ENCODE measurements at regions not wholly inside any gene's neighbourhood (a gene's known extent, or its start where the extent isn't known, plus 50 kb on each side); places are given as distances from the start of the nearest gene placed in this dataset.

- DNase-seq = no peak
These were observed 86.0 kb upstream of the RAI14 start for GRCh38 chr5:34570143-34570542.

DNA sequence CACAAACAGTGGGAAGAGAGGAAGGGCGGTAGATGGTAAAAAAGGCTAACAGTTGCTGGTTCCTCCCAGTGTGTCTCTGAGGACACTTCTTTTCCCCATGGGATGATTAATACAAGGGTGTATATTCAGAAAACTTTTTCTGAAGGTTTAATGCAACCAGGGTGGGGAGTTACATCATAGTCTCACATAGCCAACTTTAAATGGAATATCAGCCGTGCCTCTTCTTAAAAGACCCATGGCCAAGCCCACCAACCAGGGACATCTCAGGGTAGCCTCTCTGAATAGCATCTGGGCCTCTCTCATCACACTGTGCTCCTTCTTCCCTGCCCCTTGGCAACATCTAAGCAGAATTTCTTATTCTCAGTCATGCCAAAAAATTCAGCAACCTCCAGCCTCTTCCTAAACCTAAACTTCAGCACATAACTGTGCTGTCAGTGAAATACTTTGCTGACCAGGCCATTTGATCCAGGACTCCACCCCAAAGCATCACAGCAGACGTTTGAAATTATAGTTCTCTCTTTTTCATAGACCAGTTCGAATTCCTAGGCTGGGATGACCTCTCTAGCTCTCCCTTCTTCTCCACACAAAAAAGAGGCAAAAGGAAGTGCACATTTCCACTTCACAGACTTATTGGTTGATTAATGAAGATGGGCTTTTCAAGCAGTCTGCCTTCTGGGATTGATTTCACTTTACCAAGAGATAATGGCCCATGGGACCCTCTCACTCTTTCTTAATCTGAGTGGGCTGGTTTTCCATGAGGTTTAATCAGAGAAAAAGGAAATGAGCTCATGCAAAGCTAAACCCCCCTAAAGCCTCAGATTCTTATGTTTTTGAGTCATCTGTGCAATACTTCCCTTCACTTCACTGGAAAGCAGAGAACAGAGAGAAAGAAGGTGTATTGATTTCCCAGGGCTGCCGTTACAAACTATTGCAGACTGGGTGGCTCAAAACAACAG is 85.1 kb upstream of the RAI14 start:
- DNase-seq = no peak

- DNase-seq = no peak
These were observed 84.5 kb upstream of the RAI14 start for GRCh38 chr5:34571677-34572041.

DNA sequence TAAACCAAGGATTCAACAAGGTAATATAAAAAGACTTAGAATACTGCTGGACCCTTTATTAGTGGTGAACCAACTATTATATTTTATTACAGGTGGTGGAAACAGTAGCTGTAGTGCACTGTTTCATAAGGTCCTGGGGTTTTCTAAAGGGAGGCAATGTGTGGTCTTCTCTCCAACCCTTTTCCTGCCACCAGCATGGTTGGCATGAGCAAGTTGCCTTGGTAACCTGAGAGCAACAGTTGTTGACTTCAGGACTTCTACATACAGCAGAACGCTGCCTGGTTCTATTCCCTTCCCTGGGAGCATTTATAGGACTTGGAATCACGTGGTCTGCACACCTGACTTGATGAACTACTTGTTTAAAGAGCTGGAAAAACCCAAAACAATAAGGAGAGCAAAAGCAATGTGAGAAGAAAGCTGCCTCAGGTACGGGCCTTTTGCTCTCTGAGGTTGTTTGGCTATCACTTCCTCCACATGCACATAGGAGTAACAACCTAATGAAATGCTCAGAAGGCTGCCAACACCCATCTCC is 81.1 kb upstream of the RAI14 start:
- no peak for DNase-seq

DNA sequence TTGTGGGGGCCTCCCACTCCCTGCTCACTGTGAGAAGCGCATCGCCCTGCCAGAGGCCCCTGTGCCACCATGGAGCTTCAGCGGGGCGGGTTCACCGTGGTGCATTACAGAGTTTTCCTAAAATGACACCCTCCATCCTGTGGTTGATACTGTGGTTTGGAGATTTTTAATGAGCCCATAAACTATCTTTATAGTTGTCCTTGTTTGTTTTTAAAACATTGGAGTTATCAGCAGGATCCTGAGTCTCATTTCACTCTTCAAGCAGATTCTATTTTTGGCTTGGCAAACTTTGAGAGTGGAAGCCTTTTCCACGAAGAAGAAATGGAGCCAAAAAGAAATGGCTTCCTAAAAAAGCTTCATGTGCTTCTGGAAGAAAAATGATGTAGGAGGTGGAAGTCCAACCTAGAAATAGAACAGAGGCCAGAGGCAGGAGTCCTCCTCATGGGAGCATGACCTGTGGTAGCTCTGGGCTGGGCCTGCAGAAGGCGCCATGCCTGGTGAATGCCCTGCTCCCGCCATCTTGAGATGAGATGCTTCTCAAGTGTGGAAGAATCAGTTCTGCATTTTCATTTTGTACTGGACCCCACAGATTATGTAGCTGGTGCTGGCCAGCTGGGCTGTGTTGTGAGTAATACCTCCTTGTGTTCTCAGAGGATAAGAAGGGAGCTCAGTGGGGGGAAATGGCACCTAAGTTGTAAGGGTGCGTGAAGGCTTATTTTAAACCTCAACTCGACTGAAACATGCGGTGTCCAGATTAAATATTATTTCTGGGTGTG is 79.0 kb upstream of the RAI14 start:
- DNase-seq = no peak

DNA sequence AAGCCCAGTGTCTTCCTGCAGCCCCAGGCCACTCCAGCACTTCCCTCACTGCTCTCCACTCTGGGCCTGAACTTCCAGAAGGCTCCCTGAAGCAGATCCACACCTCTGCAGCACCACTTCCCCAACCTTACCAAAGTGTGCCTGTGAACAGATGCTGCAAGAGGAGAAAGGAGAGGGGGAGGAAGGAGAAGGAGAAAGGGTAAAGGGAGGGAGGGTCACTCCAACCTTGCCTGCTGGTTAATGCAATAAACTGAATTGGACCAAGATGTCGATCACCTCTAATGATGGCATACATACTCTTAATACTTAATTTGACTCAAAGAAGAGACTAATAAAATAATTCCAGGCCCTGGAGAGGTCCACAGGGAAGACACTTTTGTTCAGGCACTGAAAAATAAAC is 77.2 kb upstream of the RAI14 start:
- DNase-seq = no peak

- DNase-seq = no peak
These were observed 75.1 kb upstream of the RAI14 start for GRCh38 chr5:34580983-34581382.

- DNase-seq = no peak
These were observed 73.8 kb upstream of the RAI14 start for GRCh38 chr5:34582371-34582770.

DNA sequence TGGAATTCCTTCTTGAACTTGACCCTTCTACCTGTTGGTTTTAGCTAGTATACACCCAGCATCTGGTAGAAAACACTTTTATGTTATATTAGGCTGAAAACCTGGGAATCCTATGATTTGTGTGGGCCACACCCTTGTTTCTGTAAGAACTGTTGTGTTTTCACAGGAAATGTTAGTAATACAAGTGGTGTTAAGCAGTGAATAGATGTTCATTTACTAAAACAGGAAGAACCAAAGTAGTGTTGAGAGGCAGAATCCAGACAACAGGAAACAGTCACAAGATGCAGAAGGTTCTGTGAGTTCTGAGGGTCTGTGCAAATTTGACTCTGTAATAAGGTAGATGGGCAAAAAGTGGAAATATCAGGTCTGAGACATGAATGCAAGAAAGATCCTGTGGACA is 73.0 kb upstream of the RAI14 start:
- no peak for DNase-seq

- DNase-seq = no peak
These were observed 72.0 kb upstream of the RAI14 start for GRCh38 chr5:34584165-34584564.

DNA sequence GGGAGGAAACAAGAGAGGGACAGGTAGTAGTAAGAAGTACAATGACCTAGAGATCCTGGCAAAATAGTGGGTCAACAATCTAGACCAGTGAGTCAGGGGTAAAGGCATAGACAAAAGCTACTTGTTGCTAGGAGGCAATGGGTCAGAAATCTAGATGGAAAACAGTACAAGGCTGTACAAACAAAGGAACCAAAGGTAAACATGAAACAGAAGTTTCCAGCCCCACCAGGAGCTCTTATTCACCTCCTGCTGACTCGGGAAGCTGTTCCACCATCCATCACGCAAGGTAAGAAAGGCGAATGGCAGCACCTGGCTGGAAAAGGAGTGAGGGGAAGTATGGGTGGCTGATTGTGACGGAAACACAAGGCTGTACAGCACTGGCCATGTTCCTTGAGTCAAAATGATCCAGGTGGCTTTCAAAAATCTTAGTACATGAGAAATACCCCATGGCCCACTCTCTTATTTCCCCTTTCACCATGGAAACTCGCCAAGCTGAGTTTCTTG is 70.5 kb upstream of the RAI14 start:
- DNase-seq = no peak

DNA sequence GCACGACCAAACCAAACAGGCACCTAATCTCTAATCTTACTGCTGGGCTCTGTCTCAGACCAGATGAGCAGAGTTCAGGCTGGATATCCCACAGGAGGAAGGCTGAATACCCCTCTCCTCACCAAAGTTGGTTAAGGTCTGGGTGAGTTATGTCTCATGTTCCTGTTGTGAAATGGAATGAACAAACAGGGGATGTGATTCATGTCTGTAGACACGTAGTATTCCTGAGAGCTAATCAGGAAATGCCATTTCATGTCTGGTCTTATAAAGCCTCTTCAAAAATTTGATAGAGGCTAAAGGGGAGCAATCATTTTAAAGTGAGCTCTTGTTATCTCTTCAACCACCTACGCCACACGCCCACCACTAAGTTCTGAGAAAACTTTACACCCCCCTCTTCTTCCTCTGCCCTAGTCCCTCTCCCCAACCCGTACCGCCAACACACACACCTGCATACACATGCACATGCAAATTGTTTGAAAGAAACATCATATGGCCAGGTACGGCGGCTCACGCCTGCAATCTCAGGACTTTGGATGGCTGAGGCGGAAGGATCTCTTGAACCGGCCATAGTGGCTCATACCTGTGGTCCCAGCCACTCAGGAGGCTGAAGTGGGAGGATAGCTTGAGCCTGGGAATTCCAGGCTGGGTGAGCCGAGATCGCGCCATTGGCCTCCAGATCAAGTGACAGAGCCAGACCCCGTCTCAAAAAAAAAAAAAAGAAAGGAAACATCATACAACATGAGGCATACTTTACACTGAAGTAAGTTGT is 69.8 kb upstream of the RAI14 start:
- DNase-seq = no peak

- DNase-seq = peak; percentile 33
These were observed 68.5 kb upstream of the RAI14 start for GRCh38 chr5:34587355-34588241.

GRCh38 chr5:34589832-34590231 is 66.3 kb upstream of the RAI14 start:
- no peak for DNase-seq

- no peak for DNase-seq
These were observed 64.4 kb upstream of the RAI14 start for GRCh38 chr5:34591723-34592122.

DNA sequence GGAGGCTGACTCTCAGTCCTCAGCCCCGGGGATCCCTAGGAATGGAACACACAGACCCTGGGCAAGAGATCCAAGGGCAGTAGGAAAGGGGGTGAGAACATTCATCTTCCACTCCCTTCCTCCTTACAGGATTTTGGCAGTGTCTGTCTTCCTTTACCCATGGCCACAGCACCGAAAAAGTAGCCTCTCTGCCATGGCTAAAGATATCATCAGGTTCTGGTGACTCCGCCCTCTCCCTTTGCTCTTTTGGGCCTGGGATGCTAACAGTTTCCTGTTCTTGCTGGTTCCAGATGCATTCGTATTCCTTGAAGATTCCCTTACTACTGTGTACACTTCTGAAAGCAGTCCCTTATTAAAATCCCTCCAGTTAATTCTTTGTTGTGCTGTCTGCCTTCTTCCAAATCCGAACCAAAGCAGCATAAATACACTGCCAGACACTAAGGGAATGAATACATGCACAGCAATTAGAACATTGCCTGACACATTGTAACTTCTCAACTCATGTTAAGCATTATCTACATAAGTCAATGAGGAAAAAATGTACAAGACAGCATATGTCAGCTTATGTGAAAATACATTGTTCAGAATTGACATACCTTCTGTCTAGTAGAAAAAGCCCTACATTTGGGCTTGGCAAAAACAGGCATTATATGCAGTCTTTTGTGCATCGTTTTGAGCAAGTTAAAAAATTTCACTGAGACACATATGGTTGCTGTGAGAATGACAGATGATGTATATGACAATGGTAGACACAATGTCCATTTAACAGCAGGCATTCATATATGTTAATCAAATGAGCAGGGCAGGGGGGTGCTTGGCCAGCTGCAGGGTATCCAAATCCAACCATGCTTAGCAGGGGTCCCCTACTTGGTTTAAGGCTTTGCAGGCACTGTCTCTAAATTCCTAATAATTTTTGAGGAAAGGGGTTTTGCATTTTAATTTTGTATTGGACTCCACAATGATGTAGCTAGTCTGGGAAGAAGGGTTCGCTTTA is 58.8 kb upstream of the RAI14 start:
- DNase-seq = no peak

DNA sequence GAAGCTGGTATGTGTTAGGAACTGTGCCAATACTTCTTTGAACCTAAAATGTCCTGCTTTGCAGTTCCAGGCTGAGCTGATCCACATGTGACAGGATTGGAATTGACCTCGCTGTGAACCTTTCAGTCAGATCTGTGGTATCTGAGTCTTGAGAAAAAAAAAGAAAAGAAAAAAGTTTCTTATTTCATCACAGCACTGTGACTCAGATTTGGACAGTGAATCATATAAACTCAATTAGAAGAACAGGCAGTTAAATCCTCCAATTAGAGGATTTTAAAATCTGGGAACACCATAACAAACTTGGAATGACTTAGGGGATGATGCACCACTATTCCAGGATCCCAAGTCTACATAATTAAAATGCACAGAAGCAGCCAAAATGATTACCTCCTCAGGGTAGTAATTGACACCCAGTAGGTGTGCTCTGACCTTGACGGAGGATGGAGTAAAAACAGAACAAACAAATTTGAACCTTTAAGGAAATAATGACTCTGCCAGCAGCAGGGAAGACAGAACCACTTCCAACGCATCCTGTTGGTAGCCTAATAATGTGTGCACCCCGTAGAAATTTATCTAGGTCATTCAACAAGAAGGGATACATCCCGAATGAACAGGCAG is 57.8 kb upstream of the RAI14 start:
- DNase-seq = no peak

DNA sequence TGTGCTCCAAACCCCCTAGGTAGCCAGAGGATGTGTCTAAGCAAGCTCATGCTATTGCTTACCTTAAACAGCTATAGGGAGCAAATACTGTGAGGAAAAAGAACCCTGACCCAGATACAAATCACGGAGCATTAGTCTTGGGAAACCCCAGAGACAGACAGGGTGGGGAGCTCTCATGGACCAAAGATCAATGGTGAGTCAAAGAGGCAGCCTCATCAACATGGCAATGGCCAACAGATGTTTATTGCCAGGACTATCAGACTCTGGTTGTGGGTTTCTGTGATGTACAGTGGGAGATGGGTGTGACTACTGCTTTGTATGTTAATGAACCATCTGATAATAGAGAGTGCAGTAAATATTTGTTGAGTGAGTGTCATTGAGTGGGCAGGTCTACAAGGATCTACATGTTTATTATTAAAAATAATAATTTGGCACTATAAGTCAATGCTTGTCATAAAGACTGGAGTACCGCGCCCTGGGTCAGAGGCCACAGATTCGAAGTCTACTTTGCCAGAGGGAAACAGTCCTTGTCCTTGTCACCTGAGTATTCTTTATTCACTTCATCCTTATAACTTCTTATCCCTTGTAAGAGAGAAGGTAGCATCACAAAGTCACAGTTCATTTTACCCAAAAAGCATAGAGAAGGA is 56.5 kb upstream of the RAI14 start:
- no peak for DNase-seq

GRCh38 chr5:34600118-34600493 is 56.0 kb upstream of the RAI14 start:
- no peak for DNase-seq

DNA sequence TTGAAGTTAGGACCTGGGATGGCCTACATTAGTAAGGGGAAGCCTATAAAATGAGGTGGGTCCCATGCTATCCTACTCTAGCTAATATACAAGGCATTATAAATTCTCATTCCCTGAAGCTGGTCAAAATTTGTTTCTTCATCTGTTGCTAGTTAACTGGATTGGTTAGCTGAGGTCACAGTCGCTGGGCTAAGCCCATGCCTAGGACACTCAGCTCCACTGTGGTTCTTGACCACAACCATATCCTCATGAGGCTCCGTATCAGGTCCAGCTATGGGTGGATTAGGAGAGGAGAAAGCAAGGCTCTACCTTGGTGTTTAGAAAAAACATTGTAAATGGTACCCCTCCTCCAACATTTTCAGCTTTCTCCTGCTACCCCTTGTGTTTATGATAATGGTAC is 52.8 kb upstream of the RAI14 start:
- no peak for DNase-seq
